Activated naive CD4-positive, alpha-beta T cell treated with anti-CD3 and anti-CD28 coated beads, Interleukin-2, amount 50 U/mL, for 72 hours (primary cell): ENCODE measurements at regions not wholly inside any gene's neighbourhood (a gene's known extent, or its start where the extent isn't known, plus 50 kb on each side); places are given as distances from the start of the nearest gene placed in this dataset.
"Not testable (repeated sequence)": the region's sequence is repeated elsewhere in the genome, so short reads cannot be mapped to it uniquely, and the experiment has no call there.

Experiments used
- ATAC-seq, 2 donors: fragments of 150-1000 bp; cut with Tn5 transposase; 2 replicates each; pipeline ENCODE4 v1.10.0; 2021; ENCODE audit warnings: mild to moderate bottlenecking in 2 of 2, moderate library complexity in 2 of 2
- DNase-seq, 2 donors: peaks; one replicate each; pipeline ENCODE4 v3.0.0; 2021 to 2022; ENCODE audit warnings: low spot score in 2 of 2
- H3K27ac Mint-ChIP-seq, 2 donors: one replicate each; pipeline ENCODE4 v1.8.0; 2022; ENCODE audit warnings: mild to moderate bottlenecking in 2 of 2, mixed read lengths in 2 of 2
- H3K36me3 Mint-ChIP-seq, 2 donors: one replicate each; pipeline ENCODE4 v1.8.0; 2022; ENCODE audit warnings: mixed read lengths in 2 of 2
- H3K9me3 Mint-ChIP-seq, 2 donors: one replicate each; pipeline ENCODE4 v1.8.0; 2022; ENCODE audit warnings: mixed read lengths in 2 of 2

- no peak overlapping the region for H3K27ac Mint-ChIP-seq
- H3K36me3 Mint-ChIP-seq, result no peaks in the 10 kb centered on the region
- peaks cover 0 to 3% of the 10 kb centered on the region in 2 donors for H3K9me3 Mint-ChIP-seq
- DNase-seq, result no peak
- ATAC-seq, result no peak
Measured at GRCh38 chr10:4426866-4427265, 399.1 kb upstream of the AKR1E2 start.

- Mint-ChIP-seq H3K27ac (no peak overlapping the region), H3K9me3 (no peaks in the 10 kb centered on the region), H3K36me3 (no peaks in the 10 kb centered on the region)
- DNase-seq, result no peak
- no peak for ATAC-seq
Measured at GRCh38 chr10:4409319-4409718, 416.7 kb upstream of the AKR1E2 start.

GRCh38 chr10:4407783-4408182 is 418.2 kb upstream of the AKR1E2 start:
- Mint-ChIP-seq H3K9me3 (no peaks in the 10 kb centered on the region), H3K36me3 (no peaks in the 10 kb centered on the region), H3K27ac (no peak overlapping the region)
- no peak for DNase-seq
- no peak for ATAC-seq

GRCh38 chr10:4405828-4406227 is 420.2 kb upstream of the AKR1E2 start:
- Mint-ChIP-seq H3K9me3 (no peaks in the 10 kb centered on the region), H3K36me3 (no peaks in the 10 kb centered on the region), H3K27ac (no peak overlapping the region)
- ATAC-seq (no peak), DNase-seq (no peak)

GRCh38 chr10:4403638-4404252 is 422.3 kb upstream of the AKR1E2 start:
- DNase-seq (no peak), ATAC-seq (no peak)
- Mint-ChIP-seq H3K27ac (no peak overlapping the region), H3K9me3 (no peaks in the 10 kb centered on the region), H3K36me3 (no peaks in the 10 kb centered on the region)

- ATAC-seq, H3K9me3 Mint-ChIP-seq, H3K27ac Mint-ChIP-seq, H3K36me3 Mint-ChIP-seq, DNase-seq: not testable (repeated sequence)
Measured at GRCh38 chr10:4401080-4401479, 424.9 kb upstream of the AKR1E2 start.

GRCh38 chr10:4399556-4399955 is 426.5 kb upstream of the AKR1E2 start:
- DNase-seq (no peak), ATAC-seq (no peak)
- Mint-ChIP-seq H3K36me3 (no peaks in the 10 kb centered on the region), H3K27ac (no peak overlapping the region), H3K9me3 (no peaks in the 10 kb centered on the region)

- H3K36me3 Mint-ChIP-seq, result no peaks in the 10 kb centered on the region
- DNase-seq (no peak), ATAC-seq (no peak)
- H3K27ac Mint-ChIP-seq, result no peak overlapping the region
- H3K9me3 Mint-ChIP-seq, result no peaks in the 10 kb centered on the region
Measured at GRCh38 chr10:4398602-4399001, 427.4 kb upstream of the AKR1E2 start.

GRCh38 chr10:4397337-4397736 is 428.7 kb upstream of the AKR1E2 start:
- no peaks in the 10 kb centered on the region for H3K36me3 Mint-ChIP-seq
- DNase-seq (no peak), ATAC-seq (no peak)
- no peak overlapping the region for H3K27ac Mint-ChIP-seq
- no peaks in the 10 kb centered on the region for H3K9me3 Mint-ChIP-seq

- Mint-ChIP-seq H3K9me3 (no peaks in the 10 kb centered on the region), H3K36me3 (no peaks in the 10 kb centered on the region), H3K27ac (no peak overlapping the region)
- no peak for ATAC-seq
- DNase-seq, result no peak
Measured at GRCh38 chr10:4396401-4397283, 429.4 kb upstream of the AKR1E2 start.

- Mint-ChIP-seq H3K9me3 (no peaks in the 10 kb centered on the region), H3K27ac (no peak overlapping the region), H3K36me3 (no peaks in the 10 kb centered on the region)
- DNase-seq (no peak), ATAC-seq (no peak)
Measured at GRCh38 chr10:4395731-4396130, 430.3 kb upstream of the AKR1E2 start.

- not testable (repeated sequence) for H3K9me3 Mint-ChIP-seq, H3K36me3 Mint-ChIP-seq, H3K27ac Mint-ChIP-seq, DNase-seq, ATAC-seq
Measured at GRCh38 chr10:4394455-4394854, 431.6 kb upstream of the AKR1E2 start.

GRCh38 chr10:4391683-4392082 is 434.3 kb upstream of the AKR1E2 start:
- Mint-ChIP-seq H3K27ac (no peak overlapping the region), H3K36me3 (no peaks in the 10 kb centered on the region), H3K9me3 (no peaks in the 10 kb centered on the region)
- DNase-seq, result no peak
- no peak for ATAC-seq

GRCh38 chr10:4390219-4390618 is 435.8 kb upstream of the AKR1E2 start:
- H3K27ac Mint-ChIP-seq, result no peak overlapping the region
- no peaks in the 10 kb centered on the region for H3K36me3 Mint-ChIP-seq
- DNase-seq, result no peak
- no peaks in the 10 kb centered on the region for H3K9me3 Mint-ChIP-seq
- ATAC-seq, result no peak

GRCh38 chr10:4385231-4385870 is 440.7 kb upstream of the AKR1E2 start:
- ATAC-seq (no peak), DNase-seq (no peak)
- Mint-ChIP-seq H3K27ac (no peak overlapping the region), H3K36me3 (no peaks in the 10 kb centered on the region), H3K9me3 (no peaks in the 10 kb centered on the region)

GRCh38 chr10:4384245-4384644 is 441.8 kb upstream of the AKR1E2 start:
- Mint-ChIP-seq H3K9me3 (no peaks in the 10 kb centered on the region), H3K27ac (no peak overlapping the region), H3K36me3 (no peaks in the 10 kb centered on the region)
- no peak for ATAC-seq
- no peak for DNase-seq

- H3K36me3 Mint-ChIP-seq, result no peaks in the 10 kb centered on the region
- H3K27ac Mint-ChIP-seq, result no peak overlapping the region
- no peak for ATAC-seq
Measured at GRCh38 chr10:4383651-4384098, 442.3 kb upstream of the AKR1E2 start.

More at GRCh38 chr10:4383651-4384098, 442.3 kb upstream of the AKR1E2 start:
- no peaks in the 10 kb centered on the region for H3K9me3 Mint-ChIP-seq
- no peak for DNase-seq
